ENCODE measurements at regions not wholly inside any gene's neighbourhood (a gene's known extent, or its start where the extent isn't known, plus 50 kb on each side); places are given as distances from the start of the nearest gene placed in this dataset.

DNA sequence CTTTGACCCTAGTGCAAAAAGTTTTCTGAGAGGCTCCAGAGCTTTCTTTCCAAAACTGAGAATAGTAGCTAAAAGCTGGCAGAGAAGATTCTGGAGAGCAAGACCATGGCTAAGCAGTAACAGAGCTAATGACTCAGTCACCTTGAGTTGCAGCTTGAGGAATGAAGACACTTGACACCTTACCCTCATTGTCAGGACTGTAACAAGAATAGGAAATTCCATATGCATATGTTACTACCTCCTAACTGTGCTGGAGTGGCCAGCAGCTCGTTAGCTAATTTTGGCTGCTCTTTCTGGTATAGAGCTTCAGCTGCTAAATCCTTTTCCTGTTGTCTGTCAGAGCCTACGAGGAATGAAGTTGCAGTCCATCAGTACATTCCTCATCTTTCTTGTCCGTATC lies 68.6 kb upstream of the LHCGR start:
- TF ChIP-seq POLR2AphosphoS5 (IDR thresholded peaks at IDR 0.05), result no peak
- TF ChIP-seq, protein P1, sequence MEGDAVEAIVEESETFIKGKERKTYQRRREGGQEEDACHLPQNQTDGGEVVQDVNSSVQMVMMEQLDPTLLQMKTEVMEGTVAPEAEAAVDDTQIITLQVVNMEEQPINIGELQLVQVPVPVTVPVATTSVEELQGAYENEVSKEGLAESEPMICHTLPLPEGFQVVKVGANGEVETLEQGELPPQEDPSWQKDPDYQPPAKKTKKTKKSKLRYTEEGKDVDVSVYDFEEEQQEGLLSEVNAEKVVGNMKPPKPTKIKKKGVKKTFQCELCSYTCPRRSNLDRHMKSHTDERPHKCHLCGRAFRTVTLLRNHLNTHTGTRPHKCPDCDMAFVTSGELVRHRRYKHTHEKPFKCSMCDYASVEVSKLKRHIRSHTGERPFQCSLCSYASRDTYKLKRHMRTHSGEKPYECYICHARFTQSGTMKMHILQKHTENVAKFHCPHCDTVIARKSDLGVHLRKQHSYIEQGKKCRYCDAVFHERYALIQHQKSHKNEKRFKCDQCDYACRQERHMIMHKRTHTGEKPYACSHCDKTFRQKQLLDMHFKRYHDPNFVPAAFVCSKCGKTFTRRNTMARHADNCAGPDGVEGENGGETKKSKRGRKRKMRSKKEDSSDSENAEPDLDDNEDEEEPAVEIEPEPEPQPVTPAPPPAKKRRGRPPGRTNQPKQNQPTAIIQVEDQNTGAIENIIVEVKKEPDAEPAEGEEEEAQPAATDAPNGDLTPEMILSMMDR (IDR thresholded peaks at IDR 0.05), result no peak
- TF ChIP-seq EP300 (IDR thresholded peaks at IDR 0.05), result no peak
- no peak for TF ChIP-seq POLR2A (IDR thresholded peaks at IDR 0.05)
